GM12865 (cell line): ENCODE measurements at regions not wholly inside any gene's neighbourhood (a gene's known extent, or its start where the extent isn't known, plus 50 kb on each side); places are given as distances from the start of the nearest gene placed in this dataset.

Source experiments
- DNase-seq: peaks from one replicate; pipeline ENCODE4 v3.0.0; 2010; ENCODE audit warnings: low read depth
- H3K4me3 ChIP-seq: 2 replicates; pipeline ENCODE4 v1.5.1; 2011; ENCODE audit warnings: mild to moderate bottlenecking, low read depth, low read length, control low read depth
- CTCF ChIP-seq: IDR thresholded peaks from 2 replicates; pipeline ENCODE4 v1.5.1; 2011; ENCODE audit warnings: low read length, control low read depth, low read depth, inconsistent platforms; ENCODE audit not compliant: insufficient read depth; ENCODE audit errors: missing control alignments

GRCh38 chr4:174141876-174142275, 141.6 kb downstream of the FBXO8 start:
- no peak for TF ChIP-seq CTCF
- no peak overlapping the region for H3K4me3 ChIP-seq
- DNase-seq = no peak

GRCh38 chr4:174138616-174139015, 144.9 kb downstream of the FBXO8 start:
- TF ChIP-seq CTCF = no peak
- no peak overlapping the region for H3K4me3 ChIP-seq
- DNase-seq = no peak

GRCh38 chr4:174137698-174138097, 145.8 kb downstream of the FBXO8 start:
- TF ChIP-seq CTCF = no peak
- H3K4me3 ChIP-seq = no peak overlapping the region
- DNase-seq = no peak

GRCh38 chr4:174135936-174136406, 147.5 kb downstream of the FBXO8 start:
- no peak for TF ChIP-seq CTCF
- DNase-seq = no peak
- no peak overlapping the region for H3K4me3 ChIP-seq

GRCh38 chr4:174135530-174135929, 147.9 kb downstream of the FBXO8 start:
- H3K4me3 ChIP-seq = no peak overlapping the region
- TF ChIP-seq CTCF = no peak
- no peak for DNase-seq

- no peak for DNase-seq
- H3K4me3 ChIP-seq = no peak overlapping the region
- no peak for TF ChIP-seq CTCF
Measured at GRCh38 chr4:174134361-174134760, 149.1 kb downstream of the FBXO8 start.

- no peak for TF ChIP-seq CTCF
- no peak for DNase-seq
- no peak overlapping the region for H3K4me3 ChIP-seq
Measured at GRCh38 chr4:174133551-174133950, 149.9 kb downstream of the FBXO8 start.
